Hepatocyte (in vitro differentiated cells): ENCODE measurements at regions not wholly inside any gene's neighbourhood (a gene's known extent, or its start where the extent isn't known, plus 50 kb on each side); places are given as distances from the start of the nearest gene placed in this dataset.

Experiments
- CTCF ChIP-seq: fragments of 200-600 bp; sonication (generic); IDR thresholded peaks from 2 replicates; pipeline ENCODE4 v1.5.1; 2016; ENCODE audit warnings: antibody characterized with exemption, mild to moderate bottlenecking; ENCODE audit not compliant: poor library complexity
- EZH2phosphoT487 ChIP-seq: fragments of 200-600 bp; sonication (generic); IDR thresholded peaks from one replicate; pipeline ENCODE4 v1.6.1; 2018; ENCODE audit warnings: antibody characterized with exemption, mild to moderate bottlenecking, low read depth, moderate library complexity; ENCODE audit not compliant: unreplicated experiment, severe bottlenecking

DNA sequence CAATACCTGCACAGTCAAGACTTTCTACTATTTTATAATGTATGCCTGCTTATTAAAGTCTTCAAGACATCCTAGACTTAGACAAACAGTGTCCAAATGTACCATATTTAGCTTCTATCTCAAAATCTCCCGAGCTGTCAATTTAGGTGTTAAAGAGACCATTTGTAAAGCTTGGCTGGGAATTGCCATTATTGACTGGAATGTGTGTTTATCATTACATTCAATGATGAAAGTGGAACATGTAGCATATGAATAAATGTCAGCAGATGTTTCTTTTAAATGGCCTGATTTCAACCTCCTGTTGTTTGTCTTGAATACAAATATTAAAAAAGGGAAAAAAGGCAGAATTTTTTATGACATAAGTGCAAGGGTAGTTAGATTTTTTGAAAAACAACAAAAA lies 572.3 kb downstream of the PRKD1 start:
- no peak for TF ChIP-seq EZH2phosphoT487
- no peak for TF ChIP-seq CTCF
